ENCODE measurements at regions not wholly inside any gene's neighbourhood (a gene's known extent, or its start where the extent isn't known, plus 50 kb on each side); places are given as distances from the start of the nearest gene placed in this dataset.

GRCh38 chr2:167827352-167828097 lies 419.9 kb downstream of the STK39 start:
- Histone ChIP-seq H4K20me1 (ENCODE audit: insufficient read depth, low read length) (no peaks in the 10 kb centered on the region), H3K4me1 (ENCODE audit: low read length) (no peaks in the 10 kb centered on the region), H3K4me2 (ENCODE audit: low read depth, low read length) (no peak overlapping the region), H3K79me2 (ENCODE audit: low read length) (no peaks in the 10 kb centered on the region), H3K27me3 (replicated peaks; ENCODE audit: insufficient read depth, low read length) (no peaks in the 10 kb centered on the region), H3K9me2 (replicated peaks; ENCODE audit: insufficient read depth, low read length) (no peaks in the 10 kb centered on the region), H3K9me3 (replicated peaks; ENCODE audit: insufficient read depth, low read length) (no peaks in the 10 kb centered on the region), H3K27ac (ENCODE audit: low read length) (no peak overlapping the region), H3K4me3 (ENCODE audit: low read length) (no peak overlapping the region), H3K36me3 (replicated peaks; ENCODE audit: insufficient read depth, low read length) (no peaks in the 10 kb centered on the region), H2AFZ (ENCODE audit: low read length) (no peak overlapping the region), H3F3A (ENCODE audit: insufficient read depth, low read length) (no peaks in the 10 kb centered on the region), H3K9ac (ENCODE audit: low read length) (no peak overlapping the region)
- TF ChIP-seq EZH2phosphoT487 (IDR thresholded peaks at IDR 0.05; ENCODE audit: low read length) = no peak
- no peak for TF ChIP-seq EZH2 (optimal IDR thresholded peaks at IDR 0.05; ENCODE audit: low read depth, low read length)
- no peak for TF ChIP-seq CTCF (IDR thresholded peaks at IDR 0.05; ENCODE audit: low read length)
- no peak for DNase-seq

GRCh38 chr2:167826906-167827305 lies 420.5 kb downstream of the STK39 start:
- Histone ChIP-seq H3K27ac (ENCODE audit: low read length) (no peak overlapping the region), H4K20me1 (ENCODE audit: insufficient read depth, low read length) (no peaks in the 10 kb centered on the region), H3K9ac (ENCODE audit: low read length) (no peak overlapping the region), H3K4me2 (ENCODE audit: low read depth, low read length) (no peak overlapping the region), H3K9me3 (replicated peaks; ENCODE audit: insufficient read depth, low read length) (no peaks in the 10 kb centered on the region), H3K4me1 (ENCODE audit: low read length) (no peaks in the 10 kb centered on the region), H3K79me2 (ENCODE audit: low read length) (no peaks in the 10 kb centered on the region), H3K36me3 (replicated peaks; ENCODE audit: insufficient read depth, low read length) (no peaks in the 10 kb centered on the region), H2AFZ (ENCODE audit: low read length) (no peak overlapping the region), H3K27me3 (replicated peaks; ENCODE audit: insufficient read depth, low read length) (no peaks in the 10 kb centered on the region), H3K4me3 (ENCODE audit: low read length) (no peak overlapping the region), H3F3A (ENCODE audit: insufficient read depth, low read length) (no peaks in the 10 kb centered on the region), H3K9me2 (replicated peaks; ENCODE audit: insufficient read depth, low read length) (no peaks in the 10 kb centered on the region)
- TF ChIP-seq EZH2 (optimal IDR thresholded peaks at IDR 0.05; ENCODE audit: low read depth, low read length) (no peak), CTCF (IDR thresholded peaks at IDR 0.05; ENCODE audit: low read length) (no peak), EZH2phosphoT487 (IDR thresholded peaks at IDR 0.05; ENCODE audit: low read length) (no peak)
- no peak for DNase-seq

- no peak overlapping the region for H2AFZ ChIP-seq (ENCODE audit: low read length)
- no peaks in the 10 kb centered on the region for H3F3A ChIP-seq (ENCODE audit: insufficient read depth, low read length)
- no peak overlapping the region for H3K27ac ChIP-seq (ENCODE audit: low read length)
- H3K9me3 ChIP-seq (replicated peaks; ENCODE audit: insufficient read depth, low read length) = no peaks in the 10 kb centered on the region
- no peak overlapping the region for H3K4me3 ChIP-seq (ENCODE audit: low read length)
- H3K79me2 ChIP-seq (ENCODE audit: low read length) = no peaks in the 10 kb centered on the region
- H3K27me3 ChIP-seq (replicated peaks; ENCODE audit: insufficient read depth, low read length) = no peaks in the 10 kb centered on the region
- no peaks in the 10 kb centered on the region for H3K36me3 ChIP-seq (replicated peaks; ENCODE audit: insufficient read depth, low read length)
- no peaks in the 10 kb centered on the region for H4K20me1 ChIP-seq (ENCODE audit: insufficient read depth, low read length)
- DNase-seq = no peak
- H3K4me1 ChIP-seq (ENCODE audit: low read length) = no peaks in the 10 kb centered on the region
- H3K9ac ChIP-seq (ENCODE audit: low read length) = no peak overlapping the region
- TF ChIP-seq EZH2 (optimal IDR thresholded peaks at IDR 0.05; ENCODE audit: low read depth, low read length) = no peak
- no peak for TF ChIP-seq CTCF (IDR thresholded peaks at IDR 0.05; ENCODE audit: low read length)
- TF ChIP-seq EZH2phosphoT487 (IDR thresholded peaks at IDR 0.05; ENCODE audit: low read length) = no peak
- H3K4me2 ChIP-seq (ENCODE audit: low read depth, low read length) = no peak overlapping the region
- no peaks in the 10 kb centered on the region for H3K9me2 ChIP-seq (replicated peaks; ENCODE audit: insufficient read depth, low read length)
These were observed 421.7 kb downstream of the STK39 start for GRCh38 chr2:167825664-167826063.

All from MM.1S (cell line).